ENCODE measurements at regions not wholly inside any gene's neighbourhood (a gene's known extent, or its start where the extent isn't known, plus 50 kb on each side); places are given as distances from the start of the nearest gene placed in this dataset.

DNA sequence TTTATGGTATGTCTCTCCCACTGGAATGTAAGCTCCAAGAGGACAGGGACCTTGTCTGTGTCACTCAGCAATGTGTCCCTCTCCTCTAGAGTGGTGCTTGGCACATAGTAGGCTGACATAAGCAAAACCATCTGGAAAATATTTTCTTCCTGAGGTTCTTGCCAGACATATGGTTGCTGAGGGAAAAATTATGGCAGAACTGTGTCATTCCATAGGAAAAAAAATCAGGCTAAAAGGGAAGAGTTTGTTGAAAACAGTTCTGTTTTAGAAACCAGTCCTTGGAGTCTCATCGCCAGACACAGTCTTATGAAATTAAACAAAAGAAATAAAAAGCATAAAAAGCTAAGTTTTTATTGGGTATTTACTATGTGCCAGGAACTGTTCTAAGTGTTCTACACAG is 60.9 kb downstream of the RTL9 start:
- no peak overlapping the region for H3K9ac ChIP-seq
- DNase-seq = no peak
- H3K79me2 ChIP-seq (ENCODE audit: insufficient read depth) = no peaks in the 10 kb centered on the region
- POLR2A ChIA-PET = no interaction called here
- no peaks in the 10 kb centered on the region for H4K20me1 ChIP-seq (ENCODE audit: insufficient read depth)
- peaks cover 7% of the 10 kb centered on the region for H3F3A ChIP-seq (replicated peaks; ENCODE audit: insufficient read depth)
- CTCF ChIA-PET = interaction anchor here (1.1 to 14.6 kb wide), 7 partner anchors 8 to 529 kb away, joined by 3 to 315 read pairs (median 6); no protein-coding TSS in a partner anchor
- no peak overlapping the region for H3K4me2 ChIP-seq
- no peaks in the 10 kb centered on the region for H3K9me3 ChIP-seq
- H3K9me2 ChIP-seq = no peaks in the 10 kb centered on the region
- H3K4me3 ChIP-seq (ENCODE audit: low read depth in 2 of 2, low read length in 1 of 2) = no peak overlapping the region
- H3K4me1 ChIP-seq (ENCODE audit: control insufficient read depth in 1 of 2, insufficient read depth in 2 of 2, low read depth in 1 of 2, low read length in 1 of 2) = peaks cover 0 to 11% of the 10 kb centered on the region in 2 experiments; a peak in 1 of 4 replicates
- H3K27ac ChIP-seq (ENCODE audit: low read depth in 2 of 2, low read length in 1 of 2) = no peak overlapping the region
- H2AFZ ChIP-seq (ENCODE audit: low read depth) = no peak overlapping the region
- TF ChIP-seq JUND (IDR thresholded peaks at IDR 0.05) = no peak
- no peak for TF ChIP-seq RFX5 (IDR thresholded peaks at IDR 0.05; ENCODE audit: low read length)
- TF ChIP-seq GATA2 (CRISPR knock-in tag; IDR thresholded peaks at IDR 0.05) = no peak
- TF ChIP-seq, protein P1, sequence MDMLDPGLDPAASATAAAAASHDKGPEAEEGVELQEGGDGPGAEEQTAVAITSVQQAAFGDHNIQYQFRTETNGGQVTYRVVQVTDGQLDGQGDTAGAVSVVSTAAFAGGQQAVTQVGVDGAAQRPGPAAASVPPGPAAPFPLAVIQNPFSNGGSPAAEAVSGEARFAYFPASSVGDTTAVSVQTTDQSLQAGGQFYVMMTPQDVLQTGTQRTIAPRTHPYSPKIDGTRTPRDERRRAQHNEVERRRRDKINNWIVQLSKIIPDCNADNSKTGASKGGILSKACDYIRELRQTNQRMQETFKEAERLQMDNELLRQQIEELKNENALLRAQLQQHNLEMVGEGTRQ (IDR thresholded peaks at IDR 0.05; ENCODE audit: borderline replicate concordance, low read depth, low read length) = no peak
- TF ChIP-seq, protein P2, sequence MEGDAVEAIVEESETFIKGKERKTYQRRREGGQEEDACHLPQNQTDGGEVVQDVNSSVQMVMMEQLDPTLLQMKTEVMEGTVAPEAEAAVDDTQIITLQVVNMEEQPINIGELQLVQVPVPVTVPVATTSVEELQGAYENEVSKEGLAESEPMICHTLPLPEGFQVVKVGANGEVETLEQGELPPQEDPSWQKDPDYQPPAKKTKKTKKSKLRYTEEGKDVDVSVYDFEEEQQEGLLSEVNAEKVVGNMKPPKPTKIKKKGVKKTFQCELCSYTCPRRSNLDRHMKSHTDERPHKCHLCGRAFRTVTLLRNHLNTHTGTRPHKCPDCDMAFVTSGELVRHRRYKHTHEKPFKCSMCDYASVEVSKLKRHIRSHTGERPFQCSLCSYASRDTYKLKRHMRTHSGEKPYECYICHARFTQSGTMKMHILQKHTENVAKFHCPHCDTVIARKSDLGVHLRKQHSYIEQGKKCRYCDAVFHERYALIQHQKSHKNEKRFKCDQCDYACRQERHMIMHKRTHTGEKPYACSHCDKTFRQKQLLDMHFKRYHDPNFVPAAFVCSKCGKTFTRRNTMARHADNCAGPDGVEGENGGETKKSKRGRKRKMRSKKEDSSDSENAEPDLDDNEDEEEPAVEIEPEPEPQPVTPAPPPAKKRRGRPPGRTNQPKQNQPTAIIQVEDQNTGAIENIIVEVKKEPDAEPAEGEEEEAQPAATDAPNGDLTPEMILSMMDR (IDR thresholded peaks at IDR 0.05) = no peak
- no peak for TF ChIP-seq YY1 (IDR thresholded peaks at IDR 0.05; ENCODE audit: low read depth)
- no peak for TF ChIP-seq TCF12 (IDR thresholded peaks at IDR 0.05)
- TF ChIP-seq SIN3A (IDR thresholded peaks at IDR 0.05; ENCODE audit: borderline replicate concordance, low read depth, low read length) = no peak
- TF ChIP-seq, protein P3, sequence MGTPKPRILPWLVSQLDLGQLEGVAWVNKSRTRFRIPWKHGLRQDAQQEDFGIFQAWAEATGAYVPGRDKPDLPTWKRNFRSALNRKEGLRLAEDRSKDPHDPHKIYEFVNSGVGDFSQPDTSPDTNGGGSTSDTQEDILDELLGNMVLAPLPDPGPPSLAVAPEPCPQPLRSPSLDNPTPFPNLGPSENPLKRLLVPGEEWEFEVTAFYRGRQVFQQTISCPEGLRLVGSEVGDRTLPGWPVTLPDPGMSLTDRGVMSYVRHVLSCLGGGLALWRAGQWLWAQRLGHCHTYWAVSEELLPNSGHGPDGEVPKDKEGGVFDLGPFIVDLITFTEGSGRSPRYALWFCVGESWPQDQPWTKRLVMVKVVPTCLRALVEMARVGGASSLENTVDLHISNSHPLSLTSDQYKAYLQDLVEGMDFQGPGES (IDR thresholded peaks at IDR 0.05; ENCODE audit: low read depth, low read length) = no peak
- TF ChIP-seq FOXJ3 (CRISPR knock-in tag; IDR thresholded peaks at IDR 0.05) = no peak
- TF ChIP-seq FOSL2 (IDR thresholded peaks at IDR 0.05; ENCODE audit: borderline replicate concordance, low read depth) = no peak
- TF ChIP-seq, protein P4, sequence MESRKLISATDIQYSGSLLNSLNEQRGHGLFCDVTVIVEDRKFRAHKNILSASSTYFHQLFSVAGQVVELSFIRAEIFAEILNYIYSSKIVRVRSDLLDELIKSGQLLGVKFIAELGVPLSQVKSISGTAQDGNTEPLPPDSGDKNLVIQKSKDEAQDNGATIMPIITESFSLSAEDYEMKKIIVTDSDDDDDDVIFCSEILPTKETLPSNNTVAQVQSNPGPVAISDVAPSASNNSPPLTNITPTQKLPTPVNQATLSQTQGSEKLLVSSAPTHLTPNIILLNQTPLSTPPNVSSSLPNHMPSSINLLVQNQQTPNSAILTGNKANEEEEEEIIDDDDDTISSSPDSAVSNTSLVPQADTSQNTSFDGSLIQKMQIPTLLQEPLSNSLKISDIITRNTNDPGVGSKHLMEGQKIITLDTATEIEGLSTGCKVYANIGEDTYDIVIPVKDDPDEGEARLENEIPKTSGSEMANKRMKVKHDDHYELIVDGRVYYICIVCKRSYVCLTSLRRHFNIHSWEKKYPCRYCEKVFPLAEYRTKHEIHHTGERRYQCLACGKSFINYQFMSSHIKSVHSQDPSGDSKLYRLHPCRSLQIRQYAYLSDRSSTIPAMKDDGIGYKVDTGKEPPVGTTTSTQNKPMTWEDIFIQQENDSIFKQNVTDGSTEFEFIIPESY (IDR thresholded peaks at IDR 0.05; ENCODE audit: borderline replicate concordance, low read depth) = no peak
- TF ChIP-seq NFIC (IDR thresholded peaks at IDR 0.05; ENCODE audit: borderline replicate concordance) = no peak
- TF ChIP-seq, protein P5, sequence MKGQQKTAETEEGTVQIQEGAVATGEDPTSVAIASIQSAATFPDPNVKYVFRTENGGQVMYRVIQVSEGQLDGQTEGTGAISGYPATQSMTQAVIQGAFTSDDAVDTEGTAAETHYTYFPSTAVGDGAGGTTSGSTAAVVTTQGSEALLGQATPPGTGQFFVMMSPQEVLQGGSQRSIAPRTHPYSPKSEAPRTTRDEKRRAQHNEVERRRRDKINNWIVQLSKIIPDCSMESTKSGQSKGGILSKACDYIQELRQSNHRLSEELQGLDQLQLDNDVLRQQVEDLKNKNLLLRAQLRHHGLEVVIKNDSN (IDR thresholded peaks at IDR 0.05; ENCODE audit: borderline replicate concordance, low read depth) = no peak
- TF ChIP-seq MEF2A (IDR thresholded peaks at IDR 0.05; ENCODE audit: borderline replicate concordance, low read depth) = no peak
- TF ChIP-seq, protein P6, sequence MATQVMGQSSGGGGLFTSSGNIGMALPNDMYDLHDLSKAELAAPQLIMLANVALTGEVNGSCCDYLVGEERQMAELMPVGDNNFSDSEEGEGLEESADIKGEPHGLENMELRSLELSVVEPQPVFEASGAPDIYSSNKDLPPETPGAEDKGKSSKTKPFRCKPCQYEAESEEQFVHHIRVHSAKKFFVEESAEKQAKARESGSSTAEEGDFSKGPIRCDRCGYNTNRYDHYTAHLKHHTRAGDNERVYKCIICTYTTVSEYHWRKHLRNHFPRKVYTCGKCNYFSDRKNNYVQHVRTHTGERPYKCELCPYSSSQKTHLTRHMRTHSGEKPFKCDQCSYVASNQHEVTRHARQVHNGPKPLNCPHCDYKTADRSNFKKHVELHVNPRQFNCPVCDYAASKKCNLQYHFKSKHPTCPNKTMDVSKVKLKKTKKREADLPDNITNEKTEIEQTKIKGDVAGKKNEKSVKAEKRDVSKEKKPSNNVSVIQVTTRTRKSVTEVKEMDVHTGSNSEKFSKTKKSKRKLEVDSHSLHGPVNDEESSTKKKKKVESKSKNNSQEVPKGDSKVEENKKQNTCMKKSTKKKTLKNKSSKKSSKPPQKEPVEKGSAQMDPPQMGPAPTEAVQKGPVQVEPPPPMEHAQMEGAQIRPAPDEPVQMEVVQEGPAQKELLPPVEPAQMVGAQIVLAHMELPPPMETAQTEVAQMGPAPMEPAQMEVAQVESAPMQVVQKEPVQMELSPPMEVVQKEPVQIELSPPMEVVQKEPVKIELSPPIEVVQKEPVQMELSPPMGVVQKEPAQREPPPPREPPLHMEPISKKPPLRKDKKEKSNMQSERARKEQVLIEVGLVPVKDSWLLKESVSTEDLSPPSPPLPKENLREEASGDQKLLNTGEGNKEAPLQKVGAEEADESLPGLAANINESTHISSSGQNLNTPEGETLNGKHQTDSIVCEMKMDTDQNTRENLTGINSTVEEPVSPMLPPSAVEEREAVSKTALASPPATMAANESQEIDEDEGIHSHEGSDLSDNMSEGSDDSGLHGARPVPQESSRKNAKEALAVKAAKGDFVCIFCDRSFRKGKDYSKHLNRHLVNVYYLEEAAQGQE (IDR thresholded peaks at IDR 0.05; ENCODE audit: low read depth, low read length) = no peak
- TF ChIP-seq SMC3 (IDR thresholded peaks at IDR 0.05; ENCODE audit: low read depth, low read length) = no peak
- TF ChIP-seq NRF1 (IDR thresholded peaks at IDR 0.05; ENCODE audit: low read depth, low read length) = no peak
- TF ChIP-seq GABPA (IDR thresholded peaks at IDR 0.05; ENCODE audit: low read depth) = no peak
- WGBS (ENCODE audit: low lambda C conversion rate) = 56% methylated on average over 1 of the region's 1 CpG
- no peaks in the 10 kb centered on the region; the same call in 1 of the 2 replicates for H3K27me3 ChIP-seq (ENCODE audit: insufficient read depth)
- no peaks in the 10 kb centered on the region for H3K36me3 ChIP-seq (replicated peaks in 1 of 2; ENCODE audit: control insufficient read depth in 1 of 2, insufficient read depth in 2 of 2, low read length in 1 of 2)
